ENCODE measurements at regions not wholly inside any gene's neighbourhood (a gene's known extent, or its start where the extent isn't known, plus 50 kb on each side); places are given as distances from the start of the nearest gene placed in this dataset.

DNA sequence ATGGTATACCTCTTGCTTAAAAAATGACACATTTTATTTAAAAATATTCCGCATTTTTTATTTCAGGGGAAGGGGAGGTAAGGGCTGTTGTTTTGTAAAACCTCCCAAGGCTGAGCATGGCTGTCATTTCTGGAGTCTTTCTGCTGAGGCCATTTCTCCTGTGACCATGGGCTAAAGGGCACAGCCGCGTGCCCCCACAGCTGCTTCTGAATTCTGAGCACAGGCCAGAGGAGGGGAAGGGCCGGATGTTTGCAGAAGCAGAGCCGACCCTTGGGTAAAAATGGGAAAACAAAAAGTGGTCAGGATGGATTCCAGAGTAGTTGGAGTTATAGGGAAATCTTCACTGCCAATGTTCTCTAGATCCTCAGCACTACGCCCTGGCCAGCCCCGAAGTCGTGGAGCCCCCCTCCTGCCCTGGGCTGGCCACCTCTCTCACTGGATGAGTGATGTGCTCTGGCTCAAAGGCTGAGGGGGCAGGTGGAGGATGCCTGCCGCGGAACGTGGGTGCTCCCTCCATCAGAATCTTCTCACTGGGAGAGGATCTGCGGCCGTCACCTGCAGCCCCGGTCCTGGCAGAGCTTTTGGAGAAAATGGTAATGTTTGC is 131.3 kb upstream of the ZEB1 start:
- no peaks in the 10 kb centered on the region for H3K27me3 ChIP-seq (ENCODE audit: control insufficient read depth in 1 of 2, insufficient read depth in 2 of 2, low read length in 2 of 2)
- no peaks in the 10 kb centered on the region for H3K9me3 ChIP-seq (ENCODE audit: control insufficient read depth in 2 of 2, low read length in 2 of 2)
- no peak overlapping the region for H3K27ac ChIP-seq (ENCODE audit: low read length)
- H3K4me1 ChIP-seq (ENCODE audit: control insufficient read depth, insufficient read depth, low read length) = peaks cover 7% of the 10 kb centered on the region
- H3K9ac ChIP-seq (ENCODE audit: low read length in 2 of 2) = no peak overlapping the region
- H3K4me3 ChIP-seq (ENCODE audit: low read length in 2 of 2) = no peak overlapping the region
- H3K36me3 ChIP-seq (ENCODE audit: control insufficient read depth in 2 of 2, insufficient read depth in 2 of 2, low read length in 2 of 2) = no peaks in the 10 kb centered on the region

DNA sequence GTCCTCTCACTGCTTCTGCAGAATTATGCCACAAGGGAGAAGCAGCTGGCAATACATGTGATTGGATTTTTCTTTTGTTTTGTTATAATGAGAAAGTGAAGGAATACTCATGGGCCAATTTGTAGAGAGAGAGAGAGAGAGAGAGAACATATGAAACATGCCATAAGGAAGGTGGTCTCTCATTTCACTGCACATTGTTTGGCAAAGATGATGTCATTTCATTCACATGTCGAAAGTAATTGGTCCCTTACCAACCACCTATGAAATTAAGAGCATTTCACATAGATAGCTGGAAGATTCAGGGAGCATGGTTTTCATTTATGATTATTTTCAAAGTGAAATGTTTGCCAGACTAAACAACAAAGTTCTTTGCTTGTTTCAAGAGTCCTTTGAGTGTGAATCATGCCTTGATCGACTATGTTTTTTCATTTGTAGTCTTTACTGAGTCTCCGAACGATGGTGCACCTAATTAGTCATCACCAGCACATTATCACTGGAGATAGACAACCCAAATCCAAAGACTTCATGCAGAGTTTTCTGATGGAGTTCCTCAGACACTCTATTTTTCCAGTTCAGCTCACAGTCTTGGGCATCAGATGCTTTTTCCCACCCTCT is 130.1 kb upstream of the ZEB1 start:
- Histone ChIP-seq H3K4me3 (ENCODE audit: low read length in 2 of 2) (no peak overlapping the region), H3K36me3 (ENCODE audit: control insufficient read depth in 2 of 2, insufficient read depth in 2 of 2, low read length in 2 of 2) (no peaks in the 10 kb centered on the region), H3K4me1 (ENCODE audit: control insufficient read depth, insufficient read depth, low read length) (peaks cover 7% of the 10 kb centered on the region), H3K9me3 (ENCODE audit: control insufficient read depth in 2 of 2, low read length in 2 of 2) (no peaks in the 10 kb centered on the region), H3K9ac (ENCODE audit: low read length in 2 of 2) (no peak overlapping the region), H3K27me3 (ENCODE audit: control insufficient read depth in 1 of 2, insufficient read depth in 2 of 2, low read length in 2 of 2) (no peaks in the 10 kb centered on the region), H3K27ac (ENCODE audit: low read length) (no peak overlapping the region)

DNA sequence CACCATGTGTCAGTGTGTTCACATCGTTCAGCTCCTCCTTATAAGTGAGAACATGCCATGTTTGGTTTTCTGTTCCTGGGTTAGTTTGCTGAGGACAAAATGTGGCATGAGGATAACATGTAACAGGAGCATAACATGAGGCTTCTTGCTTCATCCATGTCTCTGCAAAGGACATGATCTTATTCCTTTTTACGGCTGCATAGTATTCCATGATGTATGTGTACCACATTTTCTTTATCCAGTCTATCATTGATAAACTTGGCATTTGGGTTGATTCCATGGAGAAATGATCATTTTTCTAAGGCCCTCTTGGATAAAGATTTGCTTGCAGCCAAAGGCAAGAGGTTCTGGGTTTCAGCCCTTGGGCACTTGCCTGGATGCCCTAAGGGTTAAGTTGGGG is 128.5 kb upstream of the ZEB1 start:
- Histone ChIP-seq H3K9me3 (ENCODE audit: control insufficient read depth in 2 of 2, low read length in 2 of 2) (no peaks in the 10 kb centered on the region), H3K27me3 (ENCODE audit: control insufficient read depth in 1 of 2, insufficient read depth in 2 of 2, low read length in 2 of 2) (no peaks in the 10 kb centered on the region), H3K4me1 (ENCODE audit: control insufficient read depth, insufficient read depth, low read length) (peaks cover 7% of the 10 kb centered on the region), H3K9ac (ENCODE audit: low read length in 2 of 2) (no peak overlapping the region), H3K27ac (ENCODE audit: low read length) (no peak overlapping the region), H3K36me3 (ENCODE audit: control insufficient read depth in 2 of 2, insufficient read depth in 2 of 2, low read length in 2 of 2) (no peaks in the 10 kb centered on the region), H3K4me3 (ENCODE audit: low read length in 2 of 2) (no peak overlapping the region)

DNA sequence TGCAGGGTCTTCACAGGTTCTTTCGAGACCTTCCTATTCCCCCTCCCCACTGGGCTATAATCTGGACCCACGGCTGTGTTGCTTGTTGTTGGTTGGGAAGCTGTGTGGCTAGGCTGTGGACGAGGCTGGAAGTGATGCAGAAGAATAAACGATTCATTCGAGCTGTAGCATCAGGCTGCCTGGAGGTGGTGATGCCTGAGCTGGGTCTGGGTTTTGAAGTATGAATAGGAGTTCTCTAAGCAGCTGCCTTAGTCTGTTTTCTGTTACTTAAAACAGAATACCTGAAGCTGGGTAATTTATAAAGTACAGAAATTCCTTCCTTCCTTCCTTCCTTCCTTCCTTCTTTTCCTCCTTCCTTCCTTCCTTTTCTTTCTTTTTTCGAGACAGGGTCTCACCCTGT is 126.5 kb upstream of the ZEB1 start:
- Histone ChIP-seq H3K9me3 (ENCODE audit: control insufficient read depth in 2 of 2, low read length in 2 of 2) (no peaks in the 10 kb centered on the region), H3K27me3 (ENCODE audit: control insufficient read depth in 1 of 2, insufficient read depth in 2 of 2, low read length in 2 of 2) (no peaks in the 10 kb centered on the region), H3K4me3 (ENCODE audit: low read length in 2 of 2) (no peak overlapping the region), H3K27ac (ENCODE audit: low read length) (no peak overlapping the region), H3K9ac (ENCODE audit: low read length in 2 of 2) (no peak overlapping the region), H3K4me1 (ENCODE audit: control insufficient read depth, insufficient read depth, low read length) (no peaks in the 10 kb centered on the region), H3K36me3 (ENCODE audit: control insufficient read depth in 2 of 2, insufficient read depth in 2 of 2, low read length in 2 of 2) (no peaks in the 10 kb centered on the region)

DNA sequence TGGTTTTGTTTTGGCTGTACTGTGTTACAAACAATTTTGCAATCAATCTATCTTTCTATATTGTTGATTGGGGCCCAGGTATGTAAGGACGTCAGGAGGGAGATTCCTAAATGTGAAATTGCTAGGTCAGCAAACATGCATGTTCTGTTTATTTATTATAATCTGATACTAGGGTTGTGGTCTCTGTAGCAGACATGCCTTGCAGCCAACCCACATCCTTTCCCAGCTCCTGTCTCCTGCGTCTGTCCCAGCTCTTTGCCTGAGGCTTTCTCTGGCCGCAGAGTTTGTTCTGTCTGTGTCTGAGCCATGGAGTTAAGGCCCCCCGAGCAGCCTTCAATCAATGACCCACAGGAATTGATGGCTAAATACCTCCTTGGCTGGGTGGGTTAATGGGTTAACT is 124.0 kb upstream of the ZEB1 start:
- Histone ChIP-seq H3K9ac (ENCODE audit: low read length in 2 of 2) (no peak overlapping the region), H3K27ac (ENCODE audit: low read length) (no peak overlapping the region), H3K9me3 (ENCODE audit: control insufficient read depth in 2 of 2, low read length in 2 of 2) (no peaks in the 10 kb centered on the region), H3K27me3 (ENCODE audit: control insufficient read depth in 1 of 2, insufficient read depth in 2 of 2, low read length in 2 of 2) (no peaks in the 10 kb centered on the region), H3K4me1 (ENCODE audit: control insufficient read depth, insufficient read depth, low read length) (no peaks in the 10 kb centered on the region), H3K36me3 (ENCODE audit: control insufficient read depth in 2 of 2, insufficient read depth in 2 of 2, low read length in 2 of 2) (no peaks in the 10 kb centered on the region), H3K4me3 (ENCODE audit: low read length in 2 of 2) (no peak overlapping the region)

DNA sequence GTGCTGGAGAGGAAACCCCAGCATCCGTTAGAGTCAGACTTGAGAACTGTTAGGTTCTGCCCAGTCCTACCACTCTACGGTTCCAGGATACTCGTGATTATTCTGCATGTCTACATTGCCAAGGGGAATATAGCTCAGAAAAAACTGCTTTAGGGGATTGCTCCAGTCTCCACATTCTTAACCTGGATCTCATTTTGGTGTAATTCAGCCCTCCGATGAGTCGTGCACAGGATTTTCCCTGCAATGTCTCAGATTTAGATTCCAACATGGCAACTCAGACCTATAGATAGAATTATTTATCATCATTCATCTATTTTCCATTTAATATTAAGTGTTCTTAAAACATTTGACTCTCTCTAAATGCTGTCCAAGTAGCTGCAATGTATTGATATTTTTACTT is 121.1 kb upstream of the ZEB1 start:
- Histone ChIP-seq H3K27ac (ENCODE audit: low read length) (no peak overlapping the region), H3K9me3 (ENCODE audit: control insufficient read depth in 2 of 2, low read length in 2 of 2) (no peaks in the 10 kb centered on the region), H3K36me3 (ENCODE audit: control insufficient read depth in 2 of 2, insufficient read depth in 2 of 2, low read length in 2 of 2) (no peaks in the 10 kb centered on the region), H3K4me3 (ENCODE audit: low read length in 2 of 2) (no peak overlapping the region), H3K9ac (ENCODE audit: low read length in 2 of 2) (no peak overlapping the region), H3K27me3 (ENCODE audit: control insufficient read depth in 1 of 2, insufficient read depth in 2 of 2, low read length in 2 of 2) (no peaks in the 10 kb centered on the region), H3K4me1 (ENCODE audit: control insufficient read depth, insufficient read depth, low read length) (no peaks in the 10 kb centered on the region)

DNA sequence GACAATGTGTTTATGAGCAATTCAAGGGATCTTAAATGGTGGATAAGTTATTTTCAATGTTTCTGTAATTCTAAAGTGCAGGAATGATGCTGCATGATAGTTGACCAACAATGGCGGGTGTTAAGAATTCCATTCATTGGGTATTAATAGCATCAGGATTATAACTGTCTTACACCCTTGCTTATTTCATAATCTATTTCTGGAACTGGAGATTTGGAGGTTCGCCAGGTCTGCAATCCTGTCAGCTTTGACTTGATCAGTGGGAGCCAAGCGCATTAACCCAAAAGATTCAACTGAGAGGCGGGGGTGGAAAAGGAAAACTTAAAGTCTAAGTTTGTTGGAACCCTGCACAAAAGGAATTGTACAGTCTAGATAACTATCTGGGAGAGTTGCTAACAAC is 114.9 kb upstream of the ZEB1 start:
- Histone ChIP-seq H3K36me3 (ENCODE audit: control insufficient read depth in 2 of 2, insufficient read depth in 2 of 2, low read length in 2 of 2) (no peaks in the 10 kb centered on the region), H3K27me3 (ENCODE audit: control insufficient read depth in 1 of 2, insufficient read depth in 2 of 2, low read length in 2 of 2) (no peaks in the 10 kb centered on the region), H3K4me3 (ENCODE audit: low read length in 2 of 2) (no peak overlapping the region), H3K27ac (ENCODE audit: low read length) (no peak overlapping the region), H3K9me3 (ENCODE audit: control insufficient read depth in 2 of 2, low read length in 2 of 2) (no peaks in the 10 kb centered on the region), H3K4me1 (ENCODE audit: control insufficient read depth, insufficient read depth, low read length) (no peaks in the 10 kb centered on the region), H3K9ac (ENCODE audit: low read length in 2 of 2) (no peak overlapping the region)

DNA sequence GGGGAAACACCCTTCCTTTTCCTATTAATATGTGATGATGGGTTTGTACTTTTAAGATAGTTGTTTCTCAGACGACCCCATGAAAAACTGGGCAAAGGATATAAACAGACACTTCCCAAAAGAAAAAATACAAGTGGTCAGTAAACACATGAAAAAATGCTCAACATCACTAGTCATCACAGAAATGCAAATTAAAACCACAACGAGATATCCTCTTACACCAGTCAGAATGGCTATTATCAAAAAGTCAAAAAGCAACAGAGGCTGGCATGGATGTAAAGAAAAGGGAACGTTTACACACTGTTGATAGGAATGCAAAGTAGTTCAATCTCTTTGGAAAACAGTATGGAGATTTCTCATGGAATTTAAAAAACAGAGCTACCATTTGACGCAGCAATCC is 111.4 kb upstream of the ZEB1 start:
- Histone ChIP-seq H3K4me1 (ENCODE audit: control insufficient read depth, insufficient read depth, low read length) (no peaks in the 10 kb centered on the region), H3K4me3 (ENCODE audit: low read length in 2 of 2) (no peak overlapping the region), H3K9me3 (ENCODE audit: control insufficient read depth in 2 of 2, low read length in 2 of 2) (no peaks in the 10 kb centered on the region), H3K27me3 (ENCODE audit: control insufficient read depth in 1 of 2, insufficient read depth in 2 of 2, low read length in 2 of 2) (no peaks in the 10 kb centered on the region), H3K27ac (ENCODE audit: low read length) (no peak overlapping the region), H3K9ac (ENCODE audit: low read length in 2 of 2) (no peak overlapping the region), H3K36me3 (ENCODE audit: control insufficient read depth in 2 of 2, insufficient read depth in 2 of 2, low read length in 2 of 2) (no peaks in the 10 kb centered on the region)

DNA sequence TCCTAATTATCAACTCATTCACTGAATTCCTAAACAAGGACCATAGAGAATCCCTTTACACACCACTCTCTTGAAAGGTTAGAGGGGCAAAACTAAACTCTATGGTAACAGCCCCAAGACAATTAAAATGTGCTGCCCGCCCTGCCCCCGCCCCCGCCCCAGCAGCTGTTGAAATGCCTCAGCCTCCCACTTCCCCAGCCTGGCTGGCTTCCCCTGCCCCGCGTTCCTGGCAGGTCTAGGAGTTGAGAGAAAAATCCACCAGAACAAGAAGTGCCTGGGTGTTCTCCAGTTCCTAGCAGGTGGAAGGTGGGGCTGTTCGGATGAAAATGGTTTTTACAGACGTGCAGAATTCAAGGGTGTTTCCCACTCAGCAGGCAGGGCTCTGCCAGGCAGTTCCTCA is 109.5 kb upstream of the ZEB1 start:
- no peak overlapping the region for H3K4me3 ChIP-seq (ENCODE audit: low read length in 2 of 2)
- H3K4me1 ChIP-seq (ENCODE audit: control insufficient read depth, insufficient read depth, low read length) = no peaks in the 10 kb centered on the region
- H3K27ac ChIP-seq (ENCODE audit: low read length) = no peak overlapping the region
- H3K27me3 ChIP-seq (ENCODE audit: control insufficient read depth in 1 of 2, insufficient read depth in 2 of 2, low read length in 2 of 2) = no peaks in the 10 kb centered on the region
- no peak overlapping the region for H3K9ac ChIP-seq (ENCODE audit: low read length in 2 of 2)
- no peaks in the 10 kb centered on the region for H3K36me3 ChIP-seq (ENCODE audit: control insufficient read depth in 2 of 2, insufficient read depth in 2 of 2, low read length in 2 of 2)
- H3K9me3 ChIP-seq (ENCODE audit: control insufficient read depth in 2 of 2, low read length in 2 of 2) = no peaks in the 10 kb centered on the region

DNA sequence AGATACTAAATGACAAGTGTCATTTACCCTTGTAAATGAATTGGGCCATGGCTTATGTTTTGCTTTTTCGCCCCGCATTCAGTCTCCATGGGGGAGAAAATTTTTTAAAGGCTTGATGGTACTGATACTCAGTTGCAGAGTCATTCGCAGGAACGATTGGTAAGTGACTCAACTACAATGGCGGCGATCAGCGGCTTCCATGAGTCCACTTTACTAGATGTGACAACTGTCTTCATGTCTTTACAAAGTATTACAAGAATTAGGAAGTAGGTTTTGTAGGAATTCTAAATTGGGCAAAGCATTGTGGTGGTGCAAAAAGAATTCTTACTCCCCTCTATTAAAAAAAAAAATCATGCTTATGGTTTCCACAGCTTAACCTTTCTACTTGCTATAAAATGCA is 108.8 kb upstream of the ZEB1 start:
- no peaks in the 10 kb centered on the region for H3K4me1 ChIP-seq (ENCODE audit: control insufficient read depth, insufficient read depth, low read length)
- no peaks in the 10 kb centered on the region for H3K27me3 ChIP-seq (ENCODE audit: control insufficient read depth in 1 of 2, insufficient read depth in 2 of 2, low read length in 2 of 2)
- no peaks in the 10 kb centered on the region for H3K9me3 ChIP-seq (ENCODE audit: control insufficient read depth in 2 of 2, low read length in 2 of 2)
- no peak overlapping the region for H3K9ac ChIP-seq (ENCODE audit: low read length in 2 of 2)
- no peak overlapping the region for H3K27ac ChIP-seq (ENCODE audit: low read length)
- H3K36me3 ChIP-seq (ENCODE audit: control insufficient read depth in 2 of 2, insufficient read depth in 2 of 2, low read length in 2 of 2) = no peaks in the 10 kb centered on the region
- H3K4me3 ChIP-seq (ENCODE audit: low read length in 2 of 2) = no peak overlapping the region

DNA sequence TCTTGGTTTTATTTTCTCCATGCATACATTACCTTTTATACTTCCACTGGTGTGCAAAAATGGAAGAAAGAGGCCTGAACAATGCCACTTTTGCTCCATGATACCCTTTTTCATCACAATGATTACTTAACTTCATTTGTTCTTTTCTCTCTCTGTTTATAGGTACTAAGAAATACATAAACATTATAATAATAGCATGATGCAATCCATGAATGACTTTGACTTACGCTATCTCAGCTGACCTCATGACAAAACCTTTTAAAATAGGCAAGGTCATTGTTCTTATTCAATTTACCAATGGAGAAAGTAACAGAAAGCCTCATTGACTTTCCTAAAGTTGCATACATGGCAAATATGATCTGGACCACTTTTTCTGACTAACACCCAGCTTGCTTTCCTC is 105.1 kb upstream of the ZEB1 start:
- Histone ChIP-seq H3K27ac (ENCODE audit: low read length) (no peak overlapping the region), H3K9ac (ENCODE audit: low read length in 2 of 2) (no peak overlapping the region), H3K27me3 (ENCODE audit: control insufficient read depth in 1 of 2, insufficient read depth in 2 of 2, low read length in 2 of 2) (no peaks in the 10 kb centered on the region), H3K4me1 (ENCODE audit: control insufficient read depth, insufficient read depth, low read length) (no peaks in the 10 kb centered on the region), H3K9me3 (ENCODE audit: control insufficient read depth in 2 of 2, low read length in 2 of 2) (no peaks in the 10 kb centered on the region), H3K4me3 (ENCODE audit: low read length in 2 of 2) (no peak overlapping the region), H3K36me3 (ENCODE audit: control insufficient read depth in 2 of 2, insufficient read depth in 2 of 2, low read length in 2 of 2) (no peaks in the 10 kb centered on the region)

Measured in stomach smooth muscle (tissue), 2 donors.